ENCODE measurements at regions not wholly inside any gene's neighbourhood (a gene's known extent, or its start where the extent isn't known, plus 50 kb on each side); places are given as distances from the start of the nearest gene placed in this dataset.

- Mint-ChIP-seq H3K9me3 (ENCODE audit: low read depth) (no peaks in the 10 kb centered on the region), H3K27ac (ENCODE audit: unreplicated experiment) (no peak overlapping the region), H3K4me1 (ENCODE audit: low read depth) (no peaks in the 10 kb centered on the region), H3K4me3 (ENCODE audit: unreplicated experiment) (no peak overlapping the region), H3K27me3 (ENCODE audit: low read depth) (no peaks in the 10 kb centered on the region), H3K36me3 (ENCODE audit: low read depth) (no peaks in the 10 kb centered on the region)
- TF ChIP-seq CTCF (IDR thresholded peaks at IDR 0.05) = no peak
- no peak for DNase-seq (ENCODE audit: low spot score)
Measured at GRCh38 chr6:149160943-149161342, 156.6 kb upstream of the TAB2 start.

- H3K27ac Mint-ChIP-seq (ENCODE audit: unreplicated experiment) = no peak overlapping the region
- H3K36me3 Mint-ChIP-seq (ENCODE audit: low read depth) = no peaks in the 10 kb centered on the region
- no peak for DNase-seq (ENCODE audit: low spot score)
- no peaks in the 10 kb centered on the region for H3K27me3 Mint-ChIP-seq (ENCODE audit: low read depth)
- no peak for TF ChIP-seq CTCF (IDR thresholded peaks at IDR 0.05)
- no peaks in the 10 kb centered on the region for H3K4me1 Mint-ChIP-seq (ENCODE audit: low read depth)
- H3K9me3 Mint-ChIP-seq (ENCODE audit: low read depth) = no peaks in the 10 kb centered on the region
- no peak overlapping the region for H3K4me3 Mint-ChIP-seq (ENCODE audit: unreplicated experiment)
Measured at GRCh38 chr6:149162924-149163323, 154.6 kb upstream of the TAB2 start.

GRCh38 chr6:149164199-149164750 lies 153.2 kb upstream of the TAB2 start:
- Mint-ChIP-seq H3K9me3 (ENCODE audit: low read depth) (no peaks in the 10 kb centered on the region), H3K4me3 (ENCODE audit: unreplicated experiment) (no peak overlapping the region), H3K27ac (ENCODE audit: unreplicated experiment) (no peak overlapping the region), H3K27me3 (ENCODE audit: low read depth) (no peaks in the 10 kb centered on the region), H3K4me1 (ENCODE audit: low read depth) (no peaks in the 10 kb centered on the region), H3K36me3 (ENCODE audit: low read depth) (no peaks in the 10 kb centered on the region)
- no peak for TF ChIP-seq CTCF (IDR thresholded peaks at IDR 0.05)
- no peak for DNase-seq (ENCODE audit: low spot score)

GRCh38 chr6:149166336-149166735 lies 151.2 kb upstream of the TAB2 start:
- Mint-ChIP-seq H3K27ac (ENCODE audit: unreplicated experiment) (no peak overlapping the region), H3K27me3 (ENCODE audit: low read depth) (no peaks in the 10 kb centered on the region), H3K4me1 (ENCODE audit: low read depth) (peaks cover 10% of the 10 kb centered on the region)

GRCh38 chr6:149166747-149167146 lies 150.8 kb upstream of the TAB2 start:
- no peak overlapping the region for H3K27ac Mint-ChIP-seq (ENCODE audit: unreplicated experiment)
- no peaks in the 10 kb centered on the region for H3K27me3 Mint-ChIP-seq (ENCODE audit: low read depth)
- H3K4me3 Mint-ChIP-seq (ENCODE audit: unreplicated experiment) = no peak overlapping the region
- no peak for DNase-seq (ENCODE audit: low spot score)
- H3K9me3 Mint-ChIP-seq (ENCODE audit: low read depth) = no peaks in the 10 kb centered on the region
- peaks cover 10% of the 10 kb centered on the region for H3K4me1 Mint-ChIP-seq (ENCODE audit: low read depth)
- H3K36me3 Mint-ChIP-seq (ENCODE audit: low read depth) = no peaks in the 10 kb centered on the region
- no peak for TF ChIP-seq CTCF (IDR thresholded peaks at IDR 0.05)

More at GRCh38 chr6:149166336-149166735, 151.2 kb upstream of the TAB2 start:
- no peak overlapping the region for H3K4me3 Mint-ChIP-seq (ENCODE audit: unreplicated experiment)
- TF ChIP-seq CTCF (IDR thresholded peaks at IDR 0.05) = no peak
- no peaks in the 10 kb centered on the region for H3K9me3 Mint-ChIP-seq (ENCODE audit: low read depth)
- no peak for DNase-seq (ENCODE audit: low spot score)
- no peaks in the 10 kb centered on the region for H3K36me3 Mint-ChIP-seq (ENCODE audit: low read depth)
